Retinal pigment epithelial cell (primary cell): ENCODE measurements at regions not wholly inside any gene's neighbourhood (a gene's known extent, or its start where the extent isn't known, plus 50 kb on each side); places are given as distances from the start of the nearest gene placed in this dataset.
"Not testable (repeated sequence)": the region's sequence is repeated elsewhere in the genome, so short reads cannot be mapped to it uniquely, and the experiment has no call there.

ENCODE experiments used
- DNase-seq: peaks from one replicate; pipeline ENCODE4 v3.0.0-alpha.2; 2010; ENCODE audit warnings: low read depth
- H3K4me3 ChIP-seq: 2 replicates; pipeline ENCODE4 v1.5.1; 2011; ENCODE audit warnings: mild to moderate bottlenecking, low read length, control low read depth, moderate library complexity
- TF ChIP-seq, protein P1 (sequence below): conservative IDR thresholded peaks from 2 replicates; pipeline ENCODE4 v1.5.1; 2011; ENCODE audit warnings: low read depth, low read length, control low read depth, inconsistent platforms

DNA sequence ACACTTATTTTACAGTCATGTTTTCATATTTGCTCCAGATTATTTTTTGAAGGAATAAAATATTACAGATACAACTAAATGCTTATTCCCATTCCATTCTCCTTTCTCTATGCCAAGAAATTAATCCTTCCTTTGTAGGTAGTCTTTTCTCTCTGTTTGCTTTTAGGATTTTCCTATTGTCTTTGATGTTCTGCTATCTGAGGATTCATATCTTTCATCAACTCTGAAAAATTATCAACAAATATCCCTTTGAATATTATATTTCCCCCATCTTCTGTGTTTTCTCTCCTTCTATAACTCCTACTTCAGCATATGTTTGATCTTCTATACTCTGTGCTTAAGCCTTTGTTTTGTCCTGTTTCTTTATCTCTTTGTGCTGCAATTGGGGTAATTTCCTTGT is 260.4 kb upstream of the RBMS1 start:
- DNase-seq, result no peak
- H3K4me3 ChIP-seq, result no peak overlapping the region
- TF ChIP-seq, protein P1, sequence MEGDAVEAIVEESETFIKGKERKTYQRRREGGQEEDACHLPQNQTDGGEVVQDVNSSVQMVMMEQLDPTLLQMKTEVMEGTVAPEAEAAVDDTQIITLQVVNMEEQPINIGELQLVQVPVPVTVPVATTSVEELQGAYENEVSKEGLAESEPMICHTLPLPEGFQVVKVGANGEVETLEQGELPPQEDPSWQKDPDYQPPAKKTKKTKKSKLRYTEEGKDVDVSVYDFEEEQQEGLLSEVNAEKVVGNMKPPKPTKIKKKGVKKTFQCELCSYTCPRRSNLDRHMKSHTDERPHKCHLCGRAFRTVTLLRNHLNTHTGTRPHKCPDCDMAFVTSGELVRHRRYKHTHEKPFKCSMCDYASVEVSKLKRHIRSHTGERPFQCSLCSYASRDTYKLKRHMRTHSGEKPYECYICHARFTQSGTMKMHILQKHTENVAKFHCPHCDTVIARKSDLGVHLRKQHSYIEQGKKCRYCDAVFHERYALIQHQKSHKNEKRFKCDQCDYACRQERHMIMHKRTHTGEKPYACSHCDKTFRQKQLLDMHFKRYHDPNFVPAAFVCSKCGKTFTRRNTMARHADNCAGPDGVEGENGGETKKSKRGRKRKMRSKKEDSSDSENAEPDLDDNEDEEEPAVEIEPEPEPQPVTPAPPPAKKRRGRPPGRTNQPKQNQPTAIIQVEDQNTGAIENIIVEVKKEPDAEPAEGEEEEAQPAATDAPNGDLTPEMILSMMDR, result no peak

DNA sequence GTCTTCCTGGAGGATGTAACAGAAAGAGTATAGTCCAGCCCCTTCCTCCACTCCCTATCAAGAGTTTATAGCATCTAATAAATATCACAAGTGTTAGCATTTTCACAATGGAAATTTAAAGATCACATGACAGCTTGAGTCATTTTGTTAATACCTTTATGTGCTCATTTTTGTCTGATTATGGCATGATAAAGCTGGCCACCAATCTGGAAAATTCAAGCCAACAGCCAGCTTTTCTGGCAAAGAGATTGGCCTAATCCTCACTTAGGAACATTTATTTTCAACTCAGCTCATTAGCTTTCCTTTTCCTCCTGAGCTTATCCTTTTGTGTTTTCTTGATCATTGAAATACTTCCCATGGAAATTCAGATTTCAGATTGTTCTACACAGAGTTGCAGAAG is 262.9 kb upstream of the RBMS1 start:
- H3K4me3 ChIP-seq, result no peak overlapping the region
- DNase-seq, result peak; percentile 92
- TF ChIP-seq, protein P1, result no peak

DNA sequence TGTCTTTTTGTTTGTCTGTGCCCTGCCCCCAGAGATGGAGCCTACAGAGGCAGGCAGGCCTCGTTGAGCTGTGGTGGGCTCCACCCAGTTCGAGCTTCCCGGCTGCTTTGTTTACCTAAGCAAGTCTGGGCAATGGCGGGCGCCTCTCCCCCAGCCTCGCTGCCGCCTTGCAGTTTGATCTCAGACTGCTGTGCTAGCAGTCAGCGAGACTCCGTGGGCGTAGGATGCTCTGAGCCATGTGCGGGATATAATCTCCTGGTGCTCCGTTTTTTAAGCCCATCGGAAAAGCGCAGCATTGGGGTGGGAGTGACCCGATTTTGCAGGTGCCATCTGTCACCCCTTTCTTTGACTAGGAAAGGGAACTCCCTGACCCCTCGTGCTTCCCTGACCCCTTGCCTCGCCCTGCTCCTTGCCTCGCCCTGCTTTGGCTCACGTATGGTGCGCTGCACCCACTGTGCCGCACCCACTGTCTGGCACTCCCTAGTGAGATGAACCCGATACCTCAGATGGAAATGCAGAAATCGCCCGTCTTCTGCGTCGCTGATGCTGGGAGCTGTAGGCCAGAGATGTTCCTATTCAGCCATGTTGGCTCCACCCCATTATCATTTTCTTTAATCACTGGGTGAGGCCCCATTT is 269.0 kb upstream of the RBMS1 start:
- DNase-seq, H3K4me3 ChIP-seq: not testable (repeated sequence)

DNA sequence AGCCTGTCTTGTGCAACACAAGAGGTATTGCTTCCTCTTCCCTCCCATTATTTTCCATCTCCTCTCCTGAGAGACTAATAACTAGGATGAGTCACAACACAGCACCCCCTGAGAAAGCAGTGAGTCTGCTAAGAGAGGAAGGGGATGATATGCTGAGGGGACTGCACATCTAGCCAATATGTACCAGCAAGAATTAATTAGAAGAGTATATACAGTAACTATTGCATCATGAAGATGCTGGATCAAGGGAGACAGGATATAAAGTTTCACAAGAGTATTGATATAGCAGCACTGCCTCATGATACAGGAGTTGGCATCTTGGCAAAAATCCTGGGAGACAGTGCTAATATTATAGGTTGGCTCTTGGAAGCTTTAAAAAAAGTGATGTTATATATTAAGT is 289.9 kb upstream of the RBMS1 start:
- H3K4me3 ChIP-seq, result no peak overlapping the region
- TF ChIP-seq, protein P1, result no peak
- no peak for DNase-seq

DNA sequence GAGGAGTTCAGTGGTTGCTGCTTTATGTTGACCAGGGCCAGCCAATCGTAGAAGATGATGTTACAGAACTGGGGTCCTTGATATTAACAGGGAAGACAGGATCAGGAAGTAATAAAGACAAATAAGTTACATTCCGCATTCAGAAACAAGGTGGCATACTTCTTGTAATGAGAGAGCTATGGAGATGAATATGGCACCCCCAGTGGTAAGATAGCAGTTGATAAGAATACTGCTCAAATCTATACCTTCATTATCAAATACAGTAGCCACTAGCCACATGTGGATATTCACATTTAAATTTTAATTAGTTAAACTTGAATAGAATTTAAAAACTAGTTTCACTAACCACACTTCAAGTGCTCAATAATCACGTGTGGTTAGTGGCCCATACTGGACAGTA is 290.4 kb upstream of the RBMS1 start:
- TF ChIP-seq, protein P1, result peak; percentile 18
- H3K4me3 ChIP-seq, result no peak overlapping the region
- no peak for DNase-seq

DNA sequence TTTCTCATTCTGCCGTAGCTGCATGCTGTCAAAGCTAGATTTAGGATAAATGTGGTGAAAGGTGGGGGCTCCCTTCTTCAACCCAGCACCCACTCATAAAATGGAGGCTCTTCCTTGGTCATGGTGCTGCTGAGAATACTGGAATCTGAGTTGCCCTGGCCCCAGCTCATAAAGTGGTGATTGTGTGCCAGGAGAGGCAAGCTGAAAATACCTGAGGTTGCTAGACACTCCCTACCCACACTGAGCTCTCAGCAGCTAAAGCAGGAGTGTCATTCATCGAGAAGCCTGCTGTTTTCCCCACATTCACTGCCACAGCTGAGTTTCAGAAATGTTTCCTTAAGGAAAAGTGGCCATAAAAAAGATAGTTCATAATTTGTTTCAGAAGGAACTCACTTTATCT is 297.1 kb upstream of the RBMS1 start:
- TF ChIP-seq, protein P1, result no peak
- DNase-seq, result no peak

DNA sequence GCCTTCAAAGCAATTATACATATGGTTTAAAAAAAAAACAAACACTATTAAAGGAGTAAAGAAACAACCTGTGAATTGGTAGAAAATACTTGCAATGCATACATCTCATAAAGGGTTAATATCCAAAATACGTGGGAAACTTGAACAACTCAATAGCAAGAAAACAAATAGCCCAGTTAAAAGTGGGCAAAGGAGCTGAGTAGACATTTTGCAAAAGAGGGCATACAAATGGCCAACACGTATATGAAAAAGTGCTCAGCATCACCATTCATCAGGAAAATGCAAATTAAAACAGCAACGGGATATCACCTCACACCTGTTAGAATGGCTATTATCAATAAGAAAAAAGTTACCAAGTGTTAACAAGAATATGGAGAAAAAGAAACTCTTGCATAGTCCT is 298.3 kb upstream of the RBMS1 start:
- TF ChIP-seq, protein P1, result no peak
- no peak overlapping the region for H3K4me3 ChIP-seq
- no peak for DNase-seq

More for the DNA sequence above, 297.1 kb upstream of the RBMS1 start:
- H3K4me3 ChIP-seq, result no peak overlapping the region
